ENCODE measurements at regions not wholly inside any gene's neighbourhood (a gene's known extent, or its start where the extent isn't known, plus 50 kb on each side); places are given as distances from the start of the nearest gene placed in this dataset.

DNA sequence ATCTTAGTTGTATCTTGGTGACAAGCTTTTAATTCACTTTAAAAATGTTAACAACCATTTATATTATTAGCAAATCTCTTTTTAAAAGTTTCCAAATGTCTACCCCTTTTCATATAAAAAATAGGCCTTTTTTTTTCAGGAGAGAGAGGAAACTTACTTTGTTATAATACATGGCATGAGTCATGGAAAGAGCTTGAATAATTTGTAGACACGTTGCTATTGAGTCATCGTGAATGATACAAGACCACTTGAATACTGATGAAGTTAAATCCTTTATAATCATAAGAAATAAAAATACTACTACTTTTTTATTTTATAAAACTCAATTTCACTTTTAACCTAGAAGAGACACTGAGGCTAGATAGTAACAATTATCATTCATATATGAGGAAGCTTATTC is 70.3 kb upstream of the BBX start:
- Histone ChIP-seq H3K18ac (ENCODE audit: low read depth, low read length) (no peak overlapping the region), H2AK9ac (replicated peaks; ENCODE audit: low read depth, low read length, poor library complexity) (no peak overlapping the region), H2BK5ac (ENCODE audit: low read depth, low read length, poor library complexity, severe bottlenecking) (no peak overlapping the region), H2AK5ac (ENCODE audit: low read depth, low read length) (no peak overlapping the region), H3K9ac (ENCODE audit: low read depth, low read length) (no peak overlapping the region), H2AFZ (replicated peaks; ENCODE audit: low read length, poor library complexity) (no peak overlapping the region), H3K4me1 (ENCODE audit: control insufficient read depth, insufficient read depth, low read length) (no peaks in the 10 kb centered on the region), H3K27me3 (ENCODE audit: control insufficient read depth, insufficient read depth, low read length) (no peaks in the 10 kb centered on the region), H4K8ac (ENCODE audit: low read depth in 2 of 2, low read length in 2 of 2) (no peak overlapping the region), H3K36me3 (ENCODE audit: control insufficient read depth, insufficient read depth, low read length) (no peaks in the 10 kb centered on the region), H3K14ac (replicated peaks; ENCODE audit: low read depth, low read length) (no peak overlapping the region), H3K4me3 (ENCODE audit: insufficient read depth, low read depth, low read length) (no peak overlapping the region), H3K9me3 (ENCODE audit: control insufficient read depth, insufficient read depth, low read length) (no peaks in the 10 kb centered on the region), H3K79me1 (ENCODE audit: low read depth in 1 of 2, low read length in 2 of 2) (no peaks in the 10 kb centered on the region), H2BK15ac (ENCODE audit: low read depth, low read length) (no peak overlapping the region), H3K9me1 (ENCODE audit: insufficient read depth, low read length) (no peaks in the 10 kb centered on the region), H2BK20ac (ENCODE audit: low read depth, low read length) (no peak overlapping the region), H4K91ac (ENCODE audit: insufficient read depth, low read depth, low read length) (no peak overlapping the region), H3K56ac (ENCODE audit: extremely low read depth, insufficient read depth, low read length) (no peak overlapping the region), H3K4me2 (ENCODE audit: low read depth, low read length) (no peak overlapping the region), H3K27ac (ENCODE audit: insufficient read depth, low read length) (no peak overlapping the region), H3K4ac (ENCODE audit: low read depth, low read length) (no peak overlapping the region), H2BK120ac (ENCODE audit: low read depth, low read length) (no peak overlapping the region), H3K23ac (ENCODE audit: low read depth, low read length) (no peak overlapping the region), H4K20me1 (ENCODE audit: insufficient read depth, low read length) (no peaks in the 10 kb centered on the region), H4K5ac (ENCODE audit: low read depth, low read length) (no peak overlapping the region)
- TF ChIP-seq FOS (IDR thresholded peaks at IDR 0.05; ENCODE audit: low read depth, low read length) (peak; percentile 75), CEBPB (IDR thresholded peaks at IDR 0.05; ENCODE audit: low read depth, low read length) (peak; percentile 19; the same call in 1 of the 2 replicates), MXI1 (IDR thresholded peaks at IDR 0.05; ENCODE audit: borderline replicate concordance, low read depth, low read length) (no peak)
- WGBS, 2 experiments (ENCODE audit: extremely low coverage in 2 of 2, insufficient read length in 1 of 2) = no CpG with 5 or more reads among the region's 2 CpGs
- ATAC-seq (ENCODE audit: low read depth) (peak; percentile 68; the same call in 1 of the 2 replicates), DNase-seq (peak; percentile 83)
- in situ Hi-C loops (cut with MboI; ENCODE audit: low sequenced_read_pairs) = no loop called here
- intact Hi-C loops (cut with micrococcal nuclease) = no loop called here
- CTCF ChIA-PET = interaction anchor here (0.6 to 1.2 kb wide), 4 partner anchors 9 to 55 kb away, joined by 3 to 8 read pairs (median 4); no protein-coding TSS in a partner anchor
- no TSS peak for BruUV-seq (replicated peaks)
- POLR2A ChIA-PET (ENCODE audit: unreplicated experiment) = interaction anchor here (0.5 kb wide), 1 partner anchor 67 kb away, joined by 3 read pairs; no protein-coding TSS in a partner anchor
- dilution Hi-C loops (cut with HindIII; ENCODE audit: low sequenced_read_pairs, unreplicated experiment) = no loop called here

All from IMR-90 (cell line).